Mammary epithelial cell (primary cell): ENCODE measurements at regions not wholly inside any gene's neighbourhood (a gene's known extent, or its start where the extent isn't known, plus 50 kb on each side); places are given as distances from the start of the nearest gene placed in this dataset.

Source experiments
- CTCF ChIP-seq, 2 donors: IDR thresholded peaks in 1 of 2; conservative IDR thresholded peaks in 1 of 2; 2 replicates each; pipeline ENCODE4 v1.5.1; 2011 to 2012; ENCODE audit warnings: inconsistent platforms in 2 of 2, low read length in 2 of 2, mild to moderate bottlenecking in 2 of 2, control low read depth in 1 of 2, low read depth in 1 of 2; ENCODE audit not compliant: insufficient read depth in 1 of 2; ENCODE audit errors: extremely low read depth in 1 of 2
- EZH2 ChIP-seq: IDR thresholded peaks from 2 replicates; pipeline ENCODE4 v1.6.1; 2012; ENCODE audit warnings: low read length, inconsistent platforms, borderline replicate concordance

GRCh38 chr10:131534836-131535235 lies 223.3 kb upstream of the TCERG1L start:
- TF ChIP-seq CTCF (conservative IDR thresholded peaks at IDR 0.05 in 1 of 2, IDR thresholded peaks at IDR 0.05 in 1 of 2; ENCODE audit: extremely low read depth in 1 of 2, insufficient read depth in 1 of 2, low read depth in 1 of 2, low read length in 2 of 2) (no peak), EZH2 (no peak)
